Keratinocyte (primary cell): ENCODE measurements at regions not wholly inside any gene's neighbourhood (a gene's known extent, or its start where the extent isn't known, plus 50 kb on each side); places are given as distances from the start of the nearest gene placed in this dataset.

Experiments
- EZH2 ChIP-seq: IDR thresholded peaks from one replicate; pipeline ENCODE4 v1.6.1; 2012; ENCODE audit warnings: inconsistent platforms, mild to moderate bottlenecking, low read length, moderate library complexity
- TF ChIP-seq, protein P1 (sequence below), 3 experiments: IDR thresholded peaks in 1 of 3; conservative IDR thresholded peaks in 1 of 3; optimal IDR thresholded peaks in 1 of 3; 2 replicates in 2 of 3; 3 replicates in 1 of 3; pipeline versions ENCODE3 to v1.5.1; 2011; ENCODE audit warnings: low read length in 3 of 3, mild to moderate bottlenecking in 3 of 3, moderate library complexity in 2 of 3, control low read depth in 1 of 3, inconsistent platforms in 1 of 3; ENCODE audit not compliant: insufficient read depth in 2 of 3; ENCODE audit errors: extremely low read depth in 1 of 3

GRCh38 chr10:78140066-78140630 is 106.5 kb downstream of the RPS24 start:
- TF ChIP-seq, protein P1, sequence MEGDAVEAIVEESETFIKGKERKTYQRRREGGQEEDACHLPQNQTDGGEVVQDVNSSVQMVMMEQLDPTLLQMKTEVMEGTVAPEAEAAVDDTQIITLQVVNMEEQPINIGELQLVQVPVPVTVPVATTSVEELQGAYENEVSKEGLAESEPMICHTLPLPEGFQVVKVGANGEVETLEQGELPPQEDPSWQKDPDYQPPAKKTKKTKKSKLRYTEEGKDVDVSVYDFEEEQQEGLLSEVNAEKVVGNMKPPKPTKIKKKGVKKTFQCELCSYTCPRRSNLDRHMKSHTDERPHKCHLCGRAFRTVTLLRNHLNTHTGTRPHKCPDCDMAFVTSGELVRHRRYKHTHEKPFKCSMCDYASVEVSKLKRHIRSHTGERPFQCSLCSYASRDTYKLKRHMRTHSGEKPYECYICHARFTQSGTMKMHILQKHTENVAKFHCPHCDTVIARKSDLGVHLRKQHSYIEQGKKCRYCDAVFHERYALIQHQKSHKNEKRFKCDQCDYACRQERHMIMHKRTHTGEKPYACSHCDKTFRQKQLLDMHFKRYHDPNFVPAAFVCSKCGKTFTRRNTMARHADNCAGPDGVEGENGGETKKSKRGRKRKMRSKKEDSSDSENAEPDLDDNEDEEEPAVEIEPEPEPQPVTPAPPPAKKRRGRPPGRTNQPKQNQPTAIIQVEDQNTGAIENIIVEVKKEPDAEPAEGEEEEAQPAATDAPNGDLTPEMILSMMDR (optimal IDR thresholded peaks at IDR 0.05 in 1 of 3, IDR thresholded peaks at IDR 0.05 in 1 of 3, conservative IDR thresholded peaks at IDR 0.05 in 1 of 3; ENCODE audit: extremely low read depth in 1 of 3, insufficient read depth in 2 of 3, low read length in 3 of 3) = no peak
- no peak for TF ChIP-seq EZH2
